Testis (tissue), 2 donors: ENCODE measurements at regions not wholly inside any gene's neighbourhood (a gene's known extent, or its start where the extent isn't known, plus 50 kb on each side); places are given as distances from the start of the nearest gene placed in this dataset.

Experiments
- CTCF ChIP-seq, 3 experiments: fragments of 450-650 bp in 2 of 3; fragments of 200-600 bp in 1 of 3; sonication (generic) in 1 of 3; IDR thresholded peaks; one replicate each; pipeline ENCODE4 v1.5.1; 2016 to 2019; ENCODE audit warnings: antibody characterized with exemption in 3 of 3, mild to moderate bottlenecking in 2 of 3, moderate library complexity in 1 of 3
- POLR2A ChIP-seq: fragments of 450-650 bp; IDR thresholded peaks from one replicate; pipeline ENCODE4 v1.6.1; 2017; ENCODE audit warnings: antibody characterized with exemption, mild to moderate bottlenecking, moderate library complexity

GRCh38 chr9:61673664-61674381, 484.0 kb downstream of the SPATA31A7 start:
- TF ChIP-seq CTCF (IDR thresholded peaks at IDR 0.05) (no peak), POLR2A (no peak)
